ENCODE measurements at regions not wholly inside any gene's neighbourhood (a gene's known extent, or its start where the extent isn't known, plus 50 kb on each side); places are given as distances from the start of the nearest gene placed in this dataset.

DNA sequence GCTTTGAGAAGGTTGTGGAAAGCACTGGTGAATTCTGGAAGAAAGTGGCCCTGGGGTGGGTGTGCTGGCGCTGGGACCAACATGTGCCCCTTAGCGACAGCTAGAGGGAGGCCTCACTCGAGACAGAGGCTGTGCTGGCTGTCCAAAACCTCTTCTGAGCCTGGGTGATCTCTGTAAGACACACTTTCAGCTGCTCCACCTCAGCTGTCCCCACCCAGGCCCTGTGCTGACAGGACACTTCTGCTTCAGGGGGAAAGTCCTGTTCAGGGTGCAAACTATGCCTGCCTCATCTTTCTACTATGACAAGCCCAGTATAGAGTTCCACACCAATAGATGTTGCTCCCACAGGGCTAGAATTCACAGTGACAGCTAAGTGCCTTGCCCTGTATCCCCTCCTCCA is 426.4 kb downstream of the MED10 start:
- in situ Hi-C loops (cut with MboI; ENCODE audit: low sequenced_read_pairs, unreplicated experiment) = no loop called here
- TF ChIP-seq, protein P1, sequence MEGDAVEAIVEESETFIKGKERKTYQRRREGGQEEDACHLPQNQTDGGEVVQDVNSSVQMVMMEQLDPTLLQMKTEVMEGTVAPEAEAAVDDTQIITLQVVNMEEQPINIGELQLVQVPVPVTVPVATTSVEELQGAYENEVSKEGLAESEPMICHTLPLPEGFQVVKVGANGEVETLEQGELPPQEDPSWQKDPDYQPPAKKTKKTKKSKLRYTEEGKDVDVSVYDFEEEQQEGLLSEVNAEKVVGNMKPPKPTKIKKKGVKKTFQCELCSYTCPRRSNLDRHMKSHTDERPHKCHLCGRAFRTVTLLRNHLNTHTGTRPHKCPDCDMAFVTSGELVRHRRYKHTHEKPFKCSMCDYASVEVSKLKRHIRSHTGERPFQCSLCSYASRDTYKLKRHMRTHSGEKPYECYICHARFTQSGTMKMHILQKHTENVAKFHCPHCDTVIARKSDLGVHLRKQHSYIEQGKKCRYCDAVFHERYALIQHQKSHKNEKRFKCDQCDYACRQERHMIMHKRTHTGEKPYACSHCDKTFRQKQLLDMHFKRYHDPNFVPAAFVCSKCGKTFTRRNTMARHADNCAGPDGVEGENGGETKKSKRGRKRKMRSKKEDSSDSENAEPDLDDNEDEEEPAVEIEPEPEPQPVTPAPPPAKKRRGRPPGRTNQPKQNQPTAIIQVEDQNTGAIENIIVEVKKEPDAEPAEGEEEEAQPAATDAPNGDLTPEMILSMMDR (IDR thresholded peaks at IDR 0.05; ENCODE audit: borderline replicate concordance, control extremely low read depth, extremely low read depth, insufficient read depth, missing control alignments) = no peak
- DNase-seq (ENCODE audit: low spot score) = no peak

DNA sequence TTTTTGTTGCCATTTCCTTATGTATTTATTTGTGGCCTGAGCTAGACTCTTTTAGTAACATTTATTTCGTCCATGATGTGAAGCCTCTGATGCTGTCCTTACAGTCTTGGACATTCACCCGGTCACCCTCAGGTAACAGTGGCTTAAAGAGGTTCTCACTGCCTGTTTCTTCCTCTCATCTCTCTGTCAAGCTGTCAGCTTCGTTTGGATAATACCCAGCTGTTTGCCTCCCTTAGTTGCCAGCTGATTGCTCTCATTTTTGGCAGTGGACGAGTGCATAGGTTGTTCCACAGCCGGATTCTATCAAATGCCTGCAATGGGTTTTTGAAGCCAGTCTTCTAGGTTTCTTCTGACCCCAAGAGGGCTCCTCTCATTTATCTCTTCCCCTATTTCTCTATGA is 427.7 kb downstream of the MED10 start:
- DNase-seq (ENCODE audit: low spot score) = no peak
- in situ Hi-C loops (cut with MboI; ENCODE audit: low sequenced_read_pairs, unreplicated experiment) = no loop called here
- TF ChIP-seq, protein P1 (IDR thresholded peaks at IDR 0.05; ENCODE audit: borderline replicate concordance, control extremely low read depth, extremely low read depth, insufficient read depth, missing control alignments) = no peak

DNA sequence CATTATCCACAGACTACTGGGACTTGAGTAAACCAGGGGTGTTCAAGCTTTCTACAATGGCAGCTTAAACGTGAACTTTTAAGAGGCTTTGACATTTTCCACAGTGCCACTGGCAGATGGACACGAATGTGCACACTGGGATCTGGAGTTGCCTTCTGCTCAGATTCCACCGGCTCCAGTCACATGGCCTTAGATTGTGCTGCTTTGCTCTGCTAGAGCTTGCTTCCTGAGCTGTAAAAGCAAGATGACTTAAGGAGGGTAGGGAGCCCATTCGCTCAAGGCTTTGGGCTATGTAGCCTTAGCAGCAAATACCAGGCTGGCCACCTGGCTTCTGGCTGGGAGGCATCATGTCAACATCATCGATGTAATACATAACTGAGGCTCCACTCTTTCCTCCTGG is 436.9 kb downstream of the MED10 start:
- TF ChIP-seq, protein P1 (IDR thresholded peaks at IDR 0.05; ENCODE audit: borderline replicate concordance, control extremely low read depth, extremely low read depth, insufficient read depth, missing control alignments) = no peak
- in situ Hi-C loops (cut with MboI; ENCODE audit: low sequenced_read_pairs, unreplicated experiment) = no loop called here
- no peak for DNase-seq (ENCODE audit: low spot score)

DNA sequence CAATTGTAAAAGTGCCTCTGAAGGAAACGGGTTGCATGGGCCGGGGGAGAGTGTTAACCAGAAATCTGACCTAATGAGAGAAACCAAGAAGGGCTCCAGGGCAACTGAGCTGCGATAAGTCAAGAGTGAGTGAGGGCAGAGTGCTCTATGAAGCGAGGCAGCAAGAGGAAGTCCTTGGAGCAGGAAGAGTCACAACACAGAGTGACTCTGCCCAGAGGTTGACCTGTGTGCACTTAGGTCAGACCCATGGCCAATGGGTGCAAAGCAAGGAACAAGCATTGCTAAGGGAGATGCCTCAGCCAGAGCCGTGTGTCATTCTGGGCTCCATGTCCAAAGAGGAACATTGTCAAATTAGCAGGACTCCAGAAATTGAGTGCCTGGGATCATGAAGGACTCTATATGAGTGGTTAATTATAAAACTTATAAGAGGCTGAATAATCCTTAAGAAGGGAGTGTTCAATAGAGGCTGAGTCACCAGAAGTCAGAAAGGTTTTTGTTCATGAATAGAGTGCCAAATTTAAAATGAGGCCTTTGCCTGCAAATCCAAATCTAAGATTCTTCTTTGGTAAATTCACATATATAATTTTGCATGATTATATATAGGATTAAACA is 438.5 kb downstream of the MED10 start:
- DNase-seq (ENCODE audit: low spot score) = no peak
- in situ Hi-C loops (cut with MboI; ENCODE audit: low sequenced_read_pairs, unreplicated experiment) = no loop called here

DNA sequence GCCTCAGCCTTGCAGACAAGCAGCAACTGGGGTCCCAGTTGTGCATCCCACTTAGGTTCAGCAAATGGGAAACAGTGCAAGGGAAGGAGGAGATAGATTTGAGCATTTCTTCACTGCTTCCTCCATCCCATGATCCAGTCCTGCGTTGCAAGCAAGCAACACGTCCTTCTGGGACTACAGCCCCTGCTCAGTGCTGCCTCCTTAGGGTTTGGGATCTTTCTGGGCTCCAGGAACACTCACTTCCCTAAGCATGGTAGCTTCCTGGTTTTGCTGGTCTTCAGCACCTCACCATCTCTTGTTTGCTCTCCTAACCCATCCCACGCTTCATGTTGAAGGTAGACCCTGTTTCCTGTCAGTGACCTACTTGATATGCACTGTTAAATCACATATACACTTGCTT is 444.7 kb downstream of the MED10 start:
- in situ Hi-C loops (cut with MboI; ENCODE audit: low sequenced_read_pairs, unreplicated experiment) = no loop called here
- TF ChIP-seq, protein P1 (IDR thresholded peaks at IDR 0.05; ENCODE audit: borderline replicate concordance, control extremely low read depth, extremely low read depth, insufficient read depth, missing control alignments) = no peak
- DNase-seq (ENCODE audit: low spot score) = no peak

More for the DNA sequence above, 438.5 kb downstream of the MED10 start:
- TF ChIP-seq, protein P1 (IDR thresholded peaks at IDR 0.05; ENCODE audit: borderline replicate concordance, control extremely low read depth, extremely low read depth, insufficient read depth, missing control alignments) = no peak

DNA sequence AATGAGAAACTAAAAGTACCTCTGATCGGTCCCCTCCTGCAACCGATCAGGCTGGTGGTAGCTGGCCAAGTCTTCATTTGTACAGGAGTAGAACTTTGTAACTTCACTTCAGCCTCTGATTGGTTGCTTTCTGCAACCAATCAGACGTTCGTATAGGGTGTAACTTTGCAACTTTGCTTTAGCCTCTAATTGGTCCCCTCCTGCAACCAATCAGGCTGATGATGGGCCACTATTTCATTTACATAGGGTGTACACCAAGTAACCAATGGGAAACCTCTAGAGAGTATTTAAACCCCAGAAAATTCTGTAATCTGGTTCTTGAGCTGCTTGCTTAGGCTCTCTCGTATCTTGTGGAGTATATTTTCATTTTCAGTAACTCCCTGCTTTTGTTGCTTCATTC is 445.5 kb downstream of the MED10 start:
- in situ Hi-C loops (cut with MboI; ENCODE audit: low sequenced_read_pairs, unreplicated experiment) = no loop called here

More for the DNA sequence above, 445.5 kb downstream of the MED10 start:
- DNase-seq (ENCODE audit: low spot score) = no peak
- TF ChIP-seq, protein P1 (IDR thresholded peaks at IDR 0.05; ENCODE audit: borderline replicate concordance, control extremely low read depth, extremely low read depth, insufficient read depth, missing control alignments) = no peak

Measured in GM13976 (cell line).